PC-9 (cell line): ENCODE measurements at regions not wholly inside any gene's neighbourhood (a gene's known extent, or its start where the extent isn't known, plus 50 kb on each side); places are given as distances from the start of the nearest gene placed in this dataset.

Source experiments
- BruUV-seq: library from RNA; stranded (reverse); fragments of 400-500 nt; replicated peaks from 2 replicates; lab custom pipeline; 2021; lab: Mats Ljungman, UMichigan
- CTCF ChIA-PET: fragments of 300-600 bp; sonication (Branson Sonifier 250); formaldehyde crosslinking; loops from one replicate; lab custom pipeline; 2022; ENCODE audit warnings: antibody characterized with exemption; lab: Charles Lee
- POLR2A ChIA-PET: fragments of 300-600 bp; sonication (Branson Sonifier 250); formaldehyde crosslinking; loops from one replicate; lab custom pipeline; 2022; ENCODE audit warnings: antibody characterized with exemption; ENCODE audit not compliant: unreplicated experiment; lab: Charles Lee
- DNase-seq, 2 experiments: peaks; one replicate each; pipeline versions ENCODE4 v3.0.0 to v3.0.0-alpha.2; 2015 to 2022; ENCODE audit warnings: mixed read lengths in 1 of 2
- H2AFZ ChIP-seq: fragments of 200-600 bp; sonication (generic); 2 replicates; pipeline ENCODE4 v1.8.1; 2017; ENCODE audit warnings: antibody characterized with exemption
- H3F3A ChIP-seq: fragments of 200-600 bp; sonication (generic); 2 replicates; pipeline ENCODE4 v1.8.1; 2017; ENCODE audit warnings: antibody characterized with exemption, mild to moderate bottlenecking, low read depth; ENCODE audit not compliant: insufficient read depth
- H3K27ac ChIP-seq: fragments of 200-600 bp; sonication (generic); 2 replicates; pipeline ENCODE4 v1.6.1; 2016; ENCODE audit warnings: mixed run types
- H3K27me3 ChIP-seq: fragments of 200-600 bp; sonication (generic); 2 replicates; pipeline ENCODE4 v1.6.1; 2016; ENCODE audit warnings: low read depth, mixed run types; ENCODE audit not compliant: insufficient read depth
- H3K36me3 ChIP-seq: fragments of 200-600 bp; sonication (generic); 2 replicates; pipeline ENCODE4 v1.6.1; 2016; ENCODE audit warnings: low read depth, mixed run types
- H3K4me1 ChIP-seq: fragments of 200-600 bp; sonication (generic); replicated peaks from 2 replicates; pipeline ENCODE4 v1.6.1; 2016; ENCODE audit warnings: mixed run types; ENCODE audit not compliant: insufficient read depth
- H3K4me2 ChIP-seq: fragments of 200-600 bp; sonication (generic); 2 replicates; pipeline ENCODE4 v1.6.1; 2017; ENCODE audit warnings: mixed run types
- H3K4me3 ChIP-seq: fragments of 200-600 bp; sonication (generic); 2 replicates; pipeline ENCODE4 v1.6.1; 2016; ENCODE audit warnings: mixed run types
- H3K79me2 ChIP-seq: fragments of 200-600 bp; sonication (generic); 2 replicates; pipeline ENCODE4 v1.6.1; 2017; ENCODE audit warnings: low read depth, mixed run types
- H3K9me2 ChIP-seq: fragments of 200-600 bp; sonication (generic); 2 replicates; pipeline ENCODE4 v1.8.1; 2017; ENCODE audit warnings: mild to moderate bottlenecking; ENCODE audit not compliant: insufficient read depth
- H3K9me3 ChIP-seq: fragments of 200-600 bp; sonication (generic); 2 replicates; pipeline ENCODE4 v1.8.1; 2016; ENCODE audit warnings: low read depth; ENCODE audit not compliant: insufficient read depth
- H4K20me1 ChIP-seq: fragments of 200-600 bp; sonication (generic); 2 replicates; pipeline ENCODE4 v1.8.1; 2017; ENCODE audit not compliant: insufficient read depth
- CTCF ChIP-seq: fragments of 200-600 bp; sonication (generic); conservative IDR thresholded peaks from 2 replicates; pipeline ENCODE4 v1.6.1; 2017; ENCODE audit warnings: mixed run types, antibody characterized with exemption, mild to moderate bottlenecking, moderate library complexity
- EZH2 ChIP-seq: fragments of 200-600 bp; sonication (generic); IDR thresholded peaks from 2 replicates; pipeline ENCODE4 v1.8.0; 2017; ENCODE audit warnings: antibody characterized with exemption, low read depth
- intact Hi-C: fragments of 100-400 bp; cut with micrococcal nuclease; formaldehyde crosslinking; loops from one replicate; pipeline ENCODE4 v1.10.0; 2022; ENCODE audit not compliant: unreplicated experiment

GRCh38 chr5:135100431-135100830 lies 66.4 kb upstream of the PITX1 start:
- Histone ChIP-seq H3K27me3 (no peaks in the 10 kb centered on the region), H3K27ac (no peak overlapping the region), H4K20me1 (no peaks in the 10 kb centered on the region), H3K36me3 (no peaks in the 10 kb centered on the region), H3K9me2 (no peaks in the 10 kb centered on the region; the same call in 1 of the 2 replicates), H3K4me2 (no peak overlapping the region), H3K9me3 (no peaks in the 10 kb centered on the region), H3K4me1 (no peaks in the 10 kb centered on the region), H3F3A (no peaks in the 10 kb centered on the region), H3K79me2 (no peaks in the 10 kb centered on the region; the same call in 1 of the 2 replicates), H3K4me3 (no peak overlapping the region), H2AFZ (no peak overlapping the region)
- TF ChIP-seq CTCF (no peak), EZH2 (no peak)
- DNase-seq, result no peak
- POLR2A ChIA-PET, result no interaction called here
- no TSS peak for BruUV-seq
- CTCF ChIA-PET, result no interaction called here
- intact Hi-C loops, result no loop called here

GRCh38 chr5:135100011-135100410 lies 66.0 kb upstream of the PITX1 start:
- Histone ChIP-seq H3K27me3 (no peaks in the 10 kb centered on the region), H3K9me2 (no peaks in the 10 kb centered on the region; the same call in 1 of the 2 replicates), H3K9me3 (no peaks in the 10 kb centered on the region), H3F3A (no peaks in the 10 kb centered on the region), H4K20me1 (no peaks in the 10 kb centered on the region), H3K4me2 (no peak overlapping the region), H3K4me1 (no peaks in the 10 kb centered on the region), H2AFZ (no peak overlapping the region), H3K36me3 (no peaks in the 10 kb centered on the region), H3K4me3 (no peak overlapping the region), H3K79me2 (no peaks in the 10 kb centered on the region; the same call in 1 of the 2 replicates), H3K27ac (no peak overlapping the region)
- intact Hi-C loops, result no loop called here
- ChIA-PET POLR2A (no interaction called here), CTCF (no interaction called here)
- DNase-seq, result no peak
- no peak for TF ChIP-seq EZH2
- no peak for TF ChIP-seq CTCF
- no TSS peak for BruUV-seq

- intact Hi-C loops, result no loop called here
Measured at GRCh38 chr5:135097390-135097789, 63.4 kb upstream of the PITX1 start.

More at GRCh38 chr5:135097390-135097789, 63.4 kb upstream of the PITX1 start:
- Histone ChIP-seq H3K79me2 (no peaks in the 10 kb centered on the region; the same call in 1 of the 2 replicates), H3K4me2 (no peak overlapping the region), H3K27me3 (no peaks in the 10 kb centered on the region), H3K4me1 (no peaks in the 10 kb centered on the region), H3K36me3 (no peaks in the 10 kb centered on the region), H3K9me3 (no peaks in the 10 kb centered on the region), H3K9me2 (no peaks in the 10 kb centered on the region; the same call in 1 of the 2 replicates), H4K20me1 (no peaks in the 10 kb centered on the region), H3K4me3 (no peak overlapping the region), H2AFZ (no peak overlapping the region), H3K27ac (no peak overlapping the region), H3F3A (no peaks in the 10 kb centered on the region)
- ChIA-PET POLR2A (no interaction called here), CTCF (interaction anchor here (0.7 kb wide), 1 partner anchor 10 kb away, joined by 5 read pairs; no protein-coding TSS in a partner anchor)
- TF ChIP-seq CTCF (no peak), EZH2 (no peak)
- no TSS peak for BruUV-seq
- DNase-seq, result no peak
